Fibroblast of lung (primary cell): ENCODE measurements at regions not wholly inside any gene's neighbourhood (a gene's known extent, or its start where the extent isn't known, plus 50 kb on each side); places are given as distances from the start of the nearest gene placed in this dataset.

ENCODE experiments used
- DNase-seq, 2 donors: peaks; one replicate each; pipeline versions ENCODE4 v3.0.0 to v3.0.0-alpha.2; 2010; ENCODE audit warnings: low read depth in 2 of 2
- H2AFZ ChIP-seq: 2 replicates; pipeline ENCODE4 v1.5.1; 2012; ENCODE audit warnings: low read length, control low read depth, inconsistent platforms
- H3K27ac ChIP-seq: 2 replicates; pipeline ENCODE4 v1.5.1; 2011; ENCODE audit warnings: low read length, control low read depth; ENCODE audit not compliant: insufficient read depth
- H3K27me3 ChIP-seq: 2 replicates; pipeline ENCODE4 v1.5.1; 2011; ENCODE audit warnings: mild to moderate bottlenecking, low read length; ENCODE audit not compliant: control insufficient read depth, insufficient read depth
- H3K36me3 ChIP-seq: 2 replicates; pipeline ENCODE4 v1.5.1; 2011; ENCODE audit warnings: low read length; ENCODE audit not compliant: control insufficient read depth, insufficient read depth
- H3K4me1 ChIP-seq: 2 replicates; pipeline ENCODE4 v1.5.1; 2011; ENCODE audit warnings: low read length; ENCODE audit not compliant: control insufficient read depth, insufficient read depth; ENCODE audit errors: extremely low read depth
- H3K4me2 ChIP-seq: 2 replicates; pipeline ENCODE4 v1.5.1; 2011; ENCODE audit warnings: low read length, control low read depth; ENCODE audit not compliant: insufficient read depth; ENCODE audit errors: extremely low read depth
- H3K4me3 ChIP-seq, 4 experiments: fragments of 200-600 bp in 1 of 4; sonication (generic) in 1 of 4; replicated peaks in 1 of 4; 2 replicates each; pipeline ENCODE4 v1.5.1; 2011 to 2016; ENCODE audit warnings: low read length in 4 of 4, low read depth in 3 of 4, mild to moderate bottlenecking in 3 of 4, control low read depth in 2 of 4, inconsistent platforms in 1 of 4, mixed read lengths in 1 of 4; ENCODE audit not compliant: insufficient read depth in 1 of 4; ENCODE audit errors: control extremely low read depth in 1 of 4
- H3K79me2 ChIP-seq: 2 replicates; pipeline ENCODE4 v1.5.1; 2012; ENCODE audit warnings: mild to moderate bottlenecking, low read length, inconsistent platforms; ENCODE audit not compliant: control insufficient read depth, insufficient read depth
- H3K9ac ChIP-seq: 2 replicates; pipeline ENCODE4 v1.5.1; 2011; ENCODE audit warnings: mild to moderate bottlenecking, low read length, control low read depth; ENCODE audit not compliant: insufficient read depth
- H3K9me3 ChIP-seq: 2 replicates; pipeline ENCODE4 v1.5.1; 2012; ENCODE audit warnings: low read depth, low read length; ENCODE audit not compliant: control insufficient read depth, insufficient read depth
- H4K20me1 ChIP-seq: 2 replicates; pipeline ENCODE4 v1.5.1; 2011; ENCODE audit warnings: low read length; ENCODE audit not compliant: control insufficient read depth, insufficient read depth; ENCODE audit errors: extremely low read depth
- CTCF ChIP-seq, 2 donors: IDR thresholded peaks in 1 of 2; conservative IDR thresholded peaks in 1 of 2; 1 replicate in 1 of 2; 2 replicates in 1 of 2; pipeline ENCODE4 v1.5.1; 2011 to 2012; ENCODE audit warnings: low read length in 2 of 2, control low read depth in 1 of 2, inconsistent platforms in 1 of 2, low read depth in 1 of 2, mild to moderate bottlenecking in 1 of 2
- EZH2 ChIP-seq: IDR thresholded peaks from 2 replicates; pipeline ENCODE4 v1.5.1; 2012; ENCODE audit warnings: low read length, control low read depth, mild to moderate bottlenecking; ENCODE audit errors: missing control alignments

- Histone ChIP-seq H3K9me3 (no peaks in the 10 kb centered on the region), H3K27ac (no peak overlapping the region), H3K9ac (no peak overlapping the region), H3K4me1 (peaks cover 2% of the 10 kb centered on the region), H3K4me2 (no peak overlapping the region), H4K20me1 (no peaks in the 10 kb centered on the region), H3K79me2 (no peaks in the 10 kb centered on the region), H3K27me3 (no peaks in the 10 kb centered on the region), H2AFZ (no peak overlapping the region), H3K36me3 (no peaks in the 10 kb centered on the region), H3K4me3 (no peak overlapping the region)
- TF ChIP-seq CTCF (conservative IDR thresholded peaks at IDR 0.05 in 1 of 2, IDR thresholded peaks at IDR 0.05 in 1 of 2; ENCODE audit: low read depth in 1 of 2, low read length in 2 of 2) (no peak), EZH2 (no peak)
- peak in 1 of 2 donors; percentile 48 for DNase-seq
Measured at GRCh38 chr12:67740711-67741110, 92.2 kb downstream of the DYRK2 start.

- Histone ChIP-seq H4K20me1 (no peaks in the 10 kb centered on the region), H3K4me1 (peaks cover 2% of the 10 kb centered on the region), H3K9me3 (no peaks in the 10 kb centered on the region), H3K4me3 (no peak overlapping the region), H3K36me3 (no peaks in the 10 kb centered on the region), H3K27ac (no peak overlapping the region), H3K79me2 (no peaks in the 10 kb centered on the region), H3K9ac (no peak overlapping the region), H3K27me3 (no peaks in the 10 kb centered on the region), H3K4me2 (no peak overlapping the region), H2AFZ (no peak overlapping the region)
- no peak for TF ChIP-seq CTCF (conservative IDR thresholded peaks at IDR 0.05 in 1 of 2, IDR thresholded peaks at IDR 0.05 in 1 of 2; ENCODE audit: low read depth in 1 of 2, low read length in 2 of 2)
- TF ChIP-seq EZH2, result no peak
- DNase-seq, result peak in 1 of 2 donors; percentile 32
Measured at GRCh38 chr12:67741270-67741669, 92.7 kb downstream of the DYRK2 start.

- Histone ChIP-seq H3K4me1 (peaks cover 2% of the 10 kb centered on the region), H3K27ac (no peak overlapping the region), H2AFZ (no peak overlapping the region), H3K36me3 (no peaks in the 10 kb centered on the region), H4K20me1 (no peaks in the 10 kb centered on the region), H3K9ac (no peak overlapping the region), H3K4me2 (no peak overlapping the region), H3K4me3 (no peak overlapping the region), H3K79me2 (no peaks in the 10 kb centered on the region), H3K9me3 (no peaks in the 10 kb centered on the region), H3K27me3 (no peaks in the 10 kb centered on the region)
- TF ChIP-seq CTCF (conservative IDR thresholded peaks at IDR 0.05 in 1 of 2, IDR thresholded peaks at IDR 0.05 in 1 of 2; ENCODE audit: low read depth in 1 of 2, low read length in 2 of 2) (no peak), EZH2 (no peak)
- peak; percentile 10 to 44 for DNase-seq
Measured at GRCh38 chr12:67742461-67742860, 93.9 kb downstream of the DYRK2 start.
